ENCODE measurements at regions not wholly inside any gene's neighbourhood (a gene's known extent, or its start where the extent isn't known, plus 50 kb on each side); places are given as distances from the start of the nearest gene placed in this dataset.

DNA sequence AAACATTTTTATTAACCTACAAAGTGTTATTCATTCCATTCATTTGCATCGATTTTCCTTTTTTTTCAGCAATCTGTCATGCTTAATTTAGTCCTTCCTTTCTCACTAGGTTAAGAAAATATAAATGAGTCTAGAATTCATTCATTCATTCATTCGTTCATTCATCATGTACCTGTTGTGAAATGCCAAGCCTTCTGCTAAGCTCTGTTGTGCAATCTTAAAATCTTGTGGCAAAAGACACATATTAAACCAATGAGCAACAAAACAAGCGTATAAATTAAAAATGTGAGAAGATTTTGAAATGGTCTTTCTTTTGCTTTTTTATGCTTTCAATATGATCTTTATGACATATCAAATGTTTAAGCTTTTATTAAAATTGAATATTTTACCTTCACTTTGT lies 88.6 kb upstream of the MAD2L1 start:
- no peak overlapping the region for H3K9ac ChIP-seq (ENCODE audit: low read length in 5 of 5)
- no peaks in the 10 kb centered on the region for H3K27me3 ChIP-seq (ENCODE audit: control insufficient read depth in 5 of 5, insufficient read depth in 4 of 5, low read length in 5 of 5)
- H3K27ac ChIP-seq (ENCODE audit: low read depth, low read length): no peak overlapping the region
- no peaks in the 10 kb centered on the region for H3K36me3 ChIP-seq (ENCODE audit: control insufficient read depth in 5 of 5, insufficient read depth in 5 of 5, low read length in 5 of 5)
- H3K9me3 ChIP-seq (ENCODE audit: control insufficient read depth in 5 of 5, low read length in 5 of 5): no peaks in the 10 kb centered on the region
- no peaks in the 10 kb centered on the region for H3K4me1 ChIP-seq (ENCODE audit: control insufficient read depth in 5 of 5, insufficient read depth in 5 of 5, low read length in 5 of 5)
- H3K4me3 ChIP-seq (ENCODE audit: low read depth in 1 of 5, low read length in 5 of 5): no peak overlapping the region

DNA sequence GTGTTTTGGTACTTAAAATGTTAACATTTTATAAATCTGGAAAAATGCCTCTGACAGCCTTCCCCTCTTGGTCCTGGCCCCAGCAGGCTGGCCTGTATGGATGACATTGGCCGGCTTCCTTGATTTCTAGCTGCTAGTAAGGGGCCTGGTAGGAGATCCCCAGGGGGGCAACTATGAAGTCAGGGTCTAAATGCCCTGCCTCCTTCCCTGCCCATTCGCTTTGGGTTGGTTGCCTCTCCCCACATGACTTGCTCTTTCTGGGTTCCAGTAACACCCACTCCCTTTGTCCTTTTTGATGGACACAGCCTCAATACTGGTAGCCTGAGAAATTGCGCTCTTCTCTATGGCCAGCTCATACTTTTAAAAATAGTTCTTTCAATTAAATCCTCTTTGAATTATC lies 78.0 kb upstream of the MAD2L1 start:
- peaks cover 0 to 2% (median 0%) of the 10 kb centered on the region in 5 donors for H3K4me1 ChIP-seq (ENCODE audit: control insufficient read depth in 5 of 5, insufficient read depth in 5 of 5, low read length in 5 of 5)
- H3K9me3 ChIP-seq (ENCODE audit: control insufficient read depth in 5 of 5, low read length in 5 of 5): peaks cover 0 to 2% (median 0%) of the 10 kb centered on the region in 5 donors
- H3K4me3 ChIP-seq (ENCODE audit: low read depth in 1 of 5, low read length in 5 of 5): no peak overlapping the region
- no peak overlapping the region for H3K9ac ChIP-seq (ENCODE audit: low read length in 5 of 5)
- no peaks in the 10 kb centered on the region for H3K36me3 ChIP-seq (ENCODE audit: control insufficient read depth in 5 of 5, insufficient read depth in 5 of 5, low read length in 5 of 5)
- H3K27me3 ChIP-seq (ENCODE audit: control insufficient read depth in 5 of 5, insufficient read depth in 4 of 5, low read length in 5 of 5): no peaks in the 10 kb centered on the region
- no peak overlapping the region for H3K27ac ChIP-seq (ENCODE audit: low read depth, low read length)

DNA sequence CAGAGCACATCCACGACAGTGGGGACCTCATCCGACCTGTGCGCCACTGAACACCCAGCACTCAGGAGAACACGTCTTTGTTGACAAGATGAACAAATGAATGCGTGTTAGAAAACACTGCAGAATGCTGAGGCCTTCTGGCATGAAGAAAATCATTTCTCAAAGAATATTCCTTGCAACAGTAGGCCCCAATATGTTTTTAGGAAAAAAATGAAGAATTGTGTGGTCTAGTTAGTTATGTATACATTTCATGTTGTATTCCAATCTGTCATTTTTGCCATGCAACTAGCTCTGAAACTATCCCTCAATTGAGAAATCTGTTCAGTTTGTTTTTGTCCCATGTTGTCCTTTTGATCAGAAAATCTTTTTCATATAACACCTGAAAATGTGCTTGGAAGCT lies 77.4 kb upstream of the MAD2L1 start:
- H3K27ac ChIP-seq (ENCODE audit: low read depth, low read length): no peak overlapping the region
- H3K9ac ChIP-seq (ENCODE audit: low read length in 5 of 5): no peak overlapping the region
- H3K27me3 ChIP-seq (ENCODE audit: control insufficient read depth in 5 of 5, insufficient read depth in 4 of 5, low read length in 5 of 5): no peaks in the 10 kb centered on the region
- peaks cover 0 to 2% (median 0%) of the 10 kb centered on the region in 5 donors for H3K9me3 ChIP-seq (ENCODE audit: control insufficient read depth in 5 of 5, low read length in 5 of 5)
- H3K4me3 ChIP-seq (ENCODE audit: low read depth in 1 of 5, low read length in 5 of 5): no peak overlapping the region
- peaks cover 0 to 2% (median 0%) of the 10 kb centered on the region in 5 donors for H3K4me1 ChIP-seq (ENCODE audit: control insufficient read depth in 5 of 5, insufficient read depth in 5 of 5, low read length in 5 of 5)
- H3K36me3 ChIP-seq (ENCODE audit: control insufficient read depth in 5 of 5, insufficient read depth in 5 of 5, low read length in 5 of 5): no peaks in the 10 kb centered on the region

DNA sequence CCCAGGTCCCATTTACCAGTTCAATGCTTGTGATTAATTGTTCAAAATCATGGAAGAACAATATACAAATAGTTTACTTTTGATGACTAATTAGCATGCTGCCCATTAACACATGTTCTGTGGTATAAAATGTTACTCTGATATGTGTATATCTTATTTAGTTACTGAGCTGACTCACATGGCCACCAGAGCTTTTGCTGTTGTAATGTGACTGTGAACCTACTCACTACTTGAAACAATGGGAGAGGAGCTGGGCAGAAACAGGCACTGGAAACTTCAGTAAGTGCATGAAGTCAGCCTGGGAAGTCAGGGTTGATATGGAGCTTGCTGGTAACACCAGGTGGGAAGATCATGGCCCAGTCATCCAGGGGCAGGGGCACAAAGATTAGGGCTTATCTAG lies 72.7 kb upstream of the MAD2L1 start:
- no peaks in the 10 kb centered on the region for H3K36me3 ChIP-seq (ENCODE audit: control insufficient read depth in 5 of 5, insufficient read depth in 5 of 5, low read length in 5 of 5)
- no peaks in the 10 kb centered on the region for H3K27me3 ChIP-seq (ENCODE audit: control insufficient read depth in 5 of 5, insufficient read depth in 4 of 5, low read length in 5 of 5)
- H3K9ac ChIP-seq (ENCODE audit: low read length in 5 of 5): no peak overlapping the region
- H3K27ac ChIP-seq (ENCODE audit: low read depth, low read length): no peak overlapping the region
- H3K9me3 ChIP-seq (ENCODE audit: control insufficient read depth in 5 of 5, low read length in 5 of 5): peaks cover 0 to 2% (median 0%) of the 10 kb centered on the region in 5 donors
- H3K4me1 ChIP-seq (ENCODE audit: control insufficient read depth in 5 of 5, insufficient read depth in 5 of 5, low read length in 5 of 5): no peaks in the 10 kb centered on the region
- H3K4me3 ChIP-seq (ENCODE audit: low read depth in 1 of 5, low read length in 5 of 5): no peak overlapping the region

DNA sequence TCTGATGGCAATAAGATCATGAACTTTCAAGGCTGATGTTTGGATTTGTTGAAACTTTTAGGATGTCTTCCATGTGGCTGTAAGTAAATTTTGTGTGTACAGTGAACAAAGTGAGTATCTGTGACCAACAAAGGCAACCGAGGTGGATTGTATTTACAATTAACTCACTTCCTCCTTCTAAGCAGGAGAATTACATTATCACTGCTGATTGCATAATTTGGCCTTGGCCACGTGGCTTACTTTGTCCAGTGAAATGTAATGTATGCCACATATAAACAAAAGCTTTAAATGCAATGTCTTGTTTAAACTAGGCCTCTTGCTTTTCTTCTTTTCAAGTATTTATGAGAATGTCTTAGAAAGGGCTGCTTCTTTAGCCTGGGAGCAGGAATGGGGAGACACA lies 66.3 kb upstream of the MAD2L1 start:
- Histone ChIP-seq H3K9me3 (ENCODE audit: control insufficient read depth in 5 of 5, low read length in 5 of 5) (peaks cover 0 to 2% (median 0%) of the 10 kb centered on the region in 5 donors), H3K27ac (ENCODE audit: low read depth, low read length) (no peak overlapping the region), H3K4me1 (ENCODE audit: control insufficient read depth in 5 of 5, insufficient read depth in 5 of 5, low read length in 5 of 5) (no peaks in the 10 kb centered on the region), H3K27me3 (ENCODE audit: control insufficient read depth in 5 of 5, insufficient read depth in 4 of 5, low read length in 5 of 5) (no peaks in the 10 kb centered on the region), H3K4me3 (ENCODE audit: low read depth in 1 of 5, low read length in 5 of 5) (no peak overlapping the region), H3K36me3 (ENCODE audit: control insufficient read depth in 5 of 5, insufficient read depth in 5 of 5, low read length in 5 of 5) (no peaks in the 10 kb centered on the region), H3K9ac (ENCODE audit: low read length in 5 of 5) (no peak overlapping the region)

DNA sequence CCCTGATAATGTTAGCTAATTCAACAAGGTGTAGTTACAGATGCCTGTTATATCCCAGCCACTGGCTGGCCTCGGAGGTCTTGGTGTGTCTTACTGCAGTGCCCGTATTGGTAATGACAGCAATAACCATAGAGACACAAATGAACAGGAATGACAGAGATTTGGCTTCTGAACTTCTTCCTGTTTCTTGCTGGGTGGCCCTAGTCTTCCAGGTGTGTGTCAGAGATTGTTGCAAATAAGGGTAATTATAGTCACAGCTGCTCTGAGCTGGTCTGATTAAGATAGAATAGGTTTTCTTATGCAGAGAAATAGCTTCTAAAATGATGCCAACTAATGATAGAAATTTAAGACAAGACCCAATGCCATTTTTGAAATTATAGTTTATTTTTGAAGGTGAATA lies 64.1 kb upstream of the MAD2L1 start:
- Histone ChIP-seq H3K27ac (ENCODE audit: low read depth, low read length) (no peak overlapping the region), H3K4me3 (ENCODE audit: low read depth in 1 of 5, low read length in 5 of 5) (no peak overlapping the region), H3K4me1 (ENCODE audit: control insufficient read depth in 5 of 5, insufficient read depth in 5 of 5, low read length in 5 of 5) (no peaks in the 10 kb centered on the region), H3K27me3 (ENCODE audit: control insufficient read depth in 5 of 5, insufficient read depth in 4 of 5, low read length in 5 of 5) (no peaks in the 10 kb centered on the region), H3K9me3 (ENCODE audit: control insufficient read depth in 5 of 5, low read length in 5 of 5) (peaks cover 0 to 2% (median 0%) of the 10 kb centered on the region in 5 donors), H3K36me3 (ENCODE audit: control insufficient read depth in 5 of 5, insufficient read depth in 5 of 5, low read length in 5 of 5) (no peaks in the 10 kb centered on the region), H3K9ac (ENCODE audit: low read length in 5 of 5) (no peak overlapping the region)
